Epithelial cell of proximal tubule (primary cell): ENCODE measurements at regions not wholly inside any gene's neighbourhood (a gene's known extent, or its start where the extent isn't known, plus 50 kb on each side); places are given as distances from the start of the nearest gene placed in this dataset.
"Not testable (repeated sequence)": the region's sequence is repeated elsewhere in the genome, so short reads cannot be mapped to it uniquely, and the experiment has no call there.

ENCODE experiments used
- DNase-seq: peaks from one replicate; pipeline ENCODE4 v3.0.0-alpha.2; 2011; ENCODE audit warnings: low read depth
- H3K4me3 ChIP-seq: 2 replicates; pipeline ENCODE4 v1.5.1; 2011; ENCODE audit warnings: low read depth, mild to moderate bottlenecking, low read length
- TF ChIP-seq, protein P1 (sequence below): conservative IDR thresholded peaks from 2 replicates; pipeline ENCODE4 v1.5.1; 2012; ENCODE audit warnings: low read depth, mild to moderate bottlenecking, low read length

DNA sequence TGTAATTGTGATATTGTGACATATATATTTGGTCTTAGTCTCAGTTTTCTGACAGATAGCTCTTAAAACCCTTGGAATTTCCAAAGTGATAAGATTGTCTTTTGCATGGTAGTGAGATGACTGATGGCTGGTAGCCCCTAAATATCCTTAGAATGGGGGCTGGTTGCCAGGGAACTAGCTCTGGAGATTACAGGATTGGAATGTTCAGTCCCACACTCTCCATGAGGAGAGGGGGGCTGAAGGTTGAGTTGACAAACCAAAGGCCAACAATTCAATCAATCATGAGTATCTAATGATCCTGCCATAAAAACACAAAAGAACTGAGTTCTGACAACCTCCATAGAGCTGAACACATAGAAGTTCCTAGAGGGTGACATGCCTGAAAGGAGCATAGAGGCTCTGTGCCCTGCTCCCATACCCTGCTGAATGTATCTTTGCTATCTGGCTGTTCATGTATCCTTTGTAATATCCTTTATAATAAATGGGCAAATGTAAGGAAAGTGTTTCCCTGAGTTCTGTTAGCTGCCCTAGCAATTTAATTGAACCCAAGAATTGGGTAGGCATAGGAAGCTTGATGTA lies 1680.3 kb upstream of the PIK3C3 start:
- TF ChIP-seq, protein P1, sequence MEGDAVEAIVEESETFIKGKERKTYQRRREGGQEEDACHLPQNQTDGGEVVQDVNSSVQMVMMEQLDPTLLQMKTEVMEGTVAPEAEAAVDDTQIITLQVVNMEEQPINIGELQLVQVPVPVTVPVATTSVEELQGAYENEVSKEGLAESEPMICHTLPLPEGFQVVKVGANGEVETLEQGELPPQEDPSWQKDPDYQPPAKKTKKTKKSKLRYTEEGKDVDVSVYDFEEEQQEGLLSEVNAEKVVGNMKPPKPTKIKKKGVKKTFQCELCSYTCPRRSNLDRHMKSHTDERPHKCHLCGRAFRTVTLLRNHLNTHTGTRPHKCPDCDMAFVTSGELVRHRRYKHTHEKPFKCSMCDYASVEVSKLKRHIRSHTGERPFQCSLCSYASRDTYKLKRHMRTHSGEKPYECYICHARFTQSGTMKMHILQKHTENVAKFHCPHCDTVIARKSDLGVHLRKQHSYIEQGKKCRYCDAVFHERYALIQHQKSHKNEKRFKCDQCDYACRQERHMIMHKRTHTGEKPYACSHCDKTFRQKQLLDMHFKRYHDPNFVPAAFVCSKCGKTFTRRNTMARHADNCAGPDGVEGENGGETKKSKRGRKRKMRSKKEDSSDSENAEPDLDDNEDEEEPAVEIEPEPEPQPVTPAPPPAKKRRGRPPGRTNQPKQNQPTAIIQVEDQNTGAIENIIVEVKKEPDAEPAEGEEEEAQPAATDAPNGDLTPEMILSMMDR = no peak
- no peak overlapping the region for H3K4me3 ChIP-seq
- no peak for DNase-seq

DNA sequence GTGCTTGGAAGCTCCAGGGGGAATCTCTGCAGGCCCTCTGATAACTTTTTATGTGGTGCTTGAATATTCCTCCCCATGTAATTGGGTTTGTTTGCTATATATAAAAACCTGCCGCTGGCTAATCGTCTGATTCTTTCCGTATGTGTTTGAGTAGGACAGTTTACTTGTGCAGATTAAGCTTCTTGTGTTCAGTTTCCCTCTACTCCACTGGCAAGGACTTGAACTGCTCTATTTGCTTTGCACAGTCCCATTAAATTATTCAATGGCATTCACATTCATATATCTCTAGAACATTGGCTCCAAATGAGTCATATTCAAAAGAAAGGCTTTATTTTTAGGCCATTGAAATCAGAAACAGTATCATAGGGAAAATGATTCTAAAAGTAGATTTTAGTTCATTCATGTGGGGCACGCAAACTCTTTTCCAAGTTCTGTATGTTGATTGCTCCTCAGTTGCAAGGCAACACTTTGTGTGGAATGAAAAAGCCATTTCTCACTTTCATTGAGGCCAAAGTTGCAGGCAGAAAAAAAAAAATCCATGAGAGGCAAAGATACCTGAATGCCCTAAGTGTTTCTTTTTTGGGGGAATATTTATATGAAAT lies 1682.3 kb upstream of the PIK3C3 start:
- no peak overlapping the region for H3K4me3 ChIP-seq
- DNase-seq = no peak
- TF ChIP-seq, protein P1 = no peak

DNA sequence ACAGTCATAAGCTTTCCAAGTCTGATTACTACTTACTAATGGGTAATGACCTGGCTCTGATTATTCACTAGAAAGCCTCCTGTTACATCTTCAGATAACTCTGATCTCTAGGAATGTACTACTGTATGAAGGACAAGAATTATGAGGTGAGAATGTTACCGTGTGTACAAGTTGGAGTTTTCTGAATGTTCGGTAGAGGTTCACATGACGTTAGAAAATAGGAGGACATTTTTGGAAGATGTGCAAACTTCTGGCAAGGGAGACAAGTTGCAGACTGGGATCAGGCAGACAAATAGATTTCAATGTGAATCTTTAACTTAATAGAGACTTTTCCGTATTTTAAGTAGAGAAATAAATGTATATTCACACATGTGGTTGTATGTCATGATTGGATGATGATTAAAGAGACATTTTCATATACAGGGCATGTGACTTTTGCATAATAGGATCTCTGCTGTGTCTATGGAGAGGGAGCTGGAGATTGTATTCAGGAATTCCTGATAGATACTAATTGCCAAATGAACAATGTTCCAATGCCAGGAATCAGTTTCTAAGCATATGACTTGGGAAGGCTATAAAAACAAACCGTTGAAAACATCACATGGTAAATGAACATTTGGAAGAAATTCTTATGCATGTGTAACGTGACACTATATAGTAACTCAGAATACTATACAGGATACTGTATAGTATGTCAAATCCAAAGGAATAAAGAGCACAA lies 1695.8 kb upstream of the PIK3C3 start:
- TF ChIP-seq, protein P1 = no peak
- H3K4me3 ChIP-seq = no peak overlapping the region
- no peak for DNase-seq

DNA sequence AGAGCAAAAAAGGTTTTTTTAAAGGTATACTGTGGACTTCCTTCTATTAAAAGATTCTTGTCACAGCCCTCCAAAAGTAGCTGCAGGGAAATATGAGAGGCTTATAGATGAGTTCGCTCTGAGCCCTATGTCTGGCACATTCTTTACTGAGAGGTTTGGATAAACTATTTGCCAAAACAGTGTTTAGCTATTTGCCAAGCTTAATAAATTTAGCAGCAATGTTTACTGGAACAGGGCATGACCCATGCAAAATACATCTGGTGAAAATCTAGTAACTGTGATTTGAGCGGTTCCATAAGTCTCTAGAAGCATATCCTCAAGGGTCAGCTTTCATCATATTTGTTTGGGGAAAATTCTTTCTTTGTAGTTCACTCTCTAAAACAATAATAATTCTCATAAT lies 1696.7 kb upstream of the PIK3C3 start:
- TF ChIP-seq, protein P1 = no peak
- no peak overlapping the region for H3K4me3 ChIP-seq
- no peak for DNase-seq

DNA sequence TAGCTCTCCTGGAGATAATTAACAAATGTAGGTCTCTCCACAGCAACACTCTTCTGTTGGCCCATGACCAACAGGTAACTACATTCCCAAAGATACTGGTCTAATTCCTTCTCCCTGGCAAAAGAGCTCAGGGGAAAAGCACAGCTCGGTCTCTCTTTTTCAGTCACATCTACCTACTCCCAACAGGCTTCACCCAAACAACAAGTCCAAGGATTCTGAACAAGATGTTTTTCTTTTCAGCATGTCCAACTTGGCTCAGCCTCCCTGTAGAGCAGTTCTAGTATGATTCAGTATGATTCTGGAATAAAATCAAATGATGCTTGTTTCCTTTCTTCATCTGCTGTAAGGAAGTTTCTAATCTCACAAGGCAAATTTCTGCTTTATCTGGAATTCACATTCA lies 1704.8 kb upstream of the PIK3C3 start:
- no peak for DNase-seq
- TF ChIP-seq, protein P1 = no peak

DNA sequence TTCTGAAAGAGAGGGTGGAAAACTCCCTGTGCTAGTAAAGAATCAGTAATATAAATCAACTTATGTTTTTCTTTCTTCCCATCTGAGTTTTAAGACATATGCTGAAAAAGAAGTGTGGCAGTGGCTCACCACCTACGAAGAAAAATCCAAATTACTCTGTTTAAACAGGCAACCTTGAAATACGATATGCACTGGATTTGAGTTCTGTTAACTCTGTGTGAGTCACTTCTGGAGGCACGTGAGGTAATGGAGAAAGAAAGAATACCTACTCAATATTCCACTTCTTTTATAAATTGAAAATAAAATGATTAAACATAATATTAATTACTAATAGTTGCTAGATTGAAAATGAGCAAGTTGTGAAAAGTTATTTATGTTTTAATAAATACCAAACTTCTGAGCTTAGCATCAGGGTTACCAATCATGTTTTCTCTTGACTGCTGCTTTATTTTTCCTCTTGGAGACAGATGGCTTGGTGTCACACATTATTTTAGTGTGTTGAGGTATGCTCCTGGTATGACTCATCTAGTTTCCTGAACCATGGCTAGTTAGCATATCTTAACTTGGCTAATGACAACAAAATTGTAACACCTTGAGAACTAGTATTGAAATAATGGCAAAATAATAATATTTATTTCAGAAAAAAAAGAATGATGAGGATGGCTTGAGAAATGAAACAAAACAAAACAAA lies 1705.5 kb upstream of the PIK3C3 start:
- DNase-seq = no peak
- H3K4me3 ChIP-seq = no peak overlapping the region
- TF ChIP-seq, protein P1 = no peak

More for the DNA sequence above, 1704.8 kb upstream of the PIK3C3 start:
- no peak overlapping the region for H3K4me3 ChIP-seq

DNA sequence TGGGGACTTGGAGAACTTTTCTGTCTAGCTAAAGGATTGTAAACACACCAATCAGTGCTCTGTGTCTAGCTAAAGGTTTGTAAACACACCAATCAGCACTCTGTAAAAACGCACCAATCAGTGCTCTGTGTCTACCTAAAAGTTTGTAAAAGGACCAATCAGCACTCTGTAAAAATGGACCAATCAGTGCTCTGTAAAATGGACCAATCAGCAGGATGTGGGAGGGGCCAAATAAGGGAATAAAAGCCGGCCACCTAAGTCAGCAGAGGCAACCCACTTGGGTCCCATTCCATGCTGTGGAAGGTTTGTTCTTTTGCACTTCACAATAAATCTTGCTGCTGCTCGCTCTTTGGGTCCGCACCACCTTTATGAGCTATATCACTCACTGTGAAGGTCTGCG lies 1709.4 kb upstream of the PIK3C3 start:
- not testable (repeated sequence) for DNase-seq, H3K4me3 ChIP-seq
